ENCODE measurements at regions not wholly inside any gene's neighbourhood (a gene's known extent, or its start where the extent isn't known, plus 50 kb on each side); places are given as distances from the start of the nearest gene placed in this dataset.

DNA sequence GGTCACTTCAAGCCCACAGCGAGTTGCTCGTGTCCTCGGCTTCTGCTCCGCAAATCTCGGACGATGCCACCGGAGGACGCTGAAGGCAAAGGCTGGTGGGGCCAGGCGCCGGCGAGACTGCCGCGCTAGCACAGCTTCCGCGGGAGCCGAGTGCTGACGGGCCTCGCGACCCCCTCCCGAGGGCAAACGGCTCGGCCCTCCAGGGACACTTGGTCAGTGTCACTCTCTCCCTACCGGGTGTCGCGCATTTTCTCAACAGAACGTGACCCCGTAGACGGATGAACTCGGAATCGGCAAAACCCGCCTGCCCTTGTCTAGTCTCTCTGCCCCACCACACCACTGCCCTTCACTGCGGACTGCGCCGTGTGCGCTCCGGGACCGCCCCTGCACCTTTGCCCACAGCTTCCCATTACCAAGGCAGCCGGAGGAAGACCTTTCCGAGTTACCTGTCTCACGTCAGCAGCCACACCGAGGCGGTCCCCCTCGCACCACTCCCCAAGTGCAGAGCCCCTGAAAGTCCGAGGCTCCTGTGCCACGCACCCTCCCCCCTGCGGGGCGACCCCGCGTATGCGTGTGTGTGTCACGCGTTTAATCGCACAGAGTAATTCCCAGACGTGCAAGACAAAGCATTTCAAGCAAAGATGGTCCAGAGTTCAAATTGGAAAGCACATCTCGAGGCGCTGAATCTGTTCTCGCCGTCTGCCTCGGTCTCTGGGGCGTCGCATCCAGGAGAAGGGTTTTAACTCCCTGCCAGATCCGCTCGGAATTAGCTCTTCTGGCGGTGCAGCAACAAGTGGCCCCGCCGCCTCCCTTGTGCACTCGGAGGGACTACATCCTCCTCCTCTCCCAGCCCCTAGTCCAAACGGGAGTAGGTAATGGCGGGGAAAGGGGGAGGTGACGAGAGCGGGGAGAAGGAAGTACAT lies 245.0 kb upstream of the TOPAZ1 start:
- H3K4me1 ChIP-seq (ENCODE audit: control insufficient read depth, insufficient read depth, low read length): peaks cover 61% of the 10 kb centered on the region
- peak overlapping the region; percentile 92 for H3K9ac ChIP-seq (ENCODE audit: low read length)
- H3K27me3 ChIP-seq (replicated peaks; ENCODE audit: control insufficient read depth, insufficient read depth, low read length): no peaks in the 10 kb centered on the region
- peaks cover 14% of the 10 kb centered on the region for H3K9me3 ChIP-seq (ENCODE audit: control insufficient read depth, low read length)
- no peaks in the 10 kb centered on the region for H3K36me3 ChIP-seq (ENCODE audit: control insufficient read depth, insufficient read depth, low read length, severe bottlenecking)
- peak overlapping the region; percentile 94 for H3K4me3 ChIP-seq (ENCODE audit: low read length)
- DNase-seq (ENCODE audit: low read depth): peak; percentile 79

GRCh38 chr3:43997316-43997715 lies 244.4 kb upstream of the TOPAZ1 start:
- H3K27me3 ChIP-seq (replicated peaks; ENCODE audit: control insufficient read depth, insufficient read depth, low read length): no peaks in the 10 kb centered on the region
- H3K4me3 ChIP-seq (ENCODE audit: low read length): peak overlapping the region; percentile 94

DNA sequence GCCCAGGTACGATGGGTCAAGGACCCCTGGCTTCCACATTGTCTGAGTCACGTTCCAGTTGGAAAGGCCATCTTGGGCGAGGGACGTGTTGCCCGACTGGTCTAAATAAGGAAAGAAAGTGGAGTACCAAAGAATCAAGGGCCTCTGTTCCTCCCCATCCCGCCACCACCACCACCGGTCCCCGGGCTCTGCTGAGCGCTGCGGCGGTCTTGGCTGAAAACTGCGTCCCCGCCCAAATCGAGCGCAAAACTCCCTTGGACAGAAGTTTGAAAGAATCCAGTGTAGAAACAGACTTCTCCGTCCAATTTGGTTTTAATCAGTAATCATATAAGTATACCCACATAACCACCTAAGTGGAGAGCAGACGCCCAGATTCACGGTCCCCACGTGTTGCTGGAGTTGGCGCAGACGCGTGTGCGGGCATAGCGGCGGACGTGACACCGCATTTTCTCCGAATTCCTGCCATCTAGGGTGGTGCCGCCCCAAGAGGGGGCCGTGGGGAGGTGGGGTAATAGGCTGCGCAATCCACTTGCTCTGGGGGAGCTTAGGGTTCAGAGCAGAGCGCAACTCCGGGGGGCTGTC lies 243.8 kb upstream of the TOPAZ1 start:
- Histone ChIP-seq H3K4me1 (ENCODE audit: control insufficient read depth, insufficient read depth, low read length) (peaks cover 61% of the 10 kb centered on the region), H3K4me3 (ENCODE audit: low read length) (peak overlapping the region; percentile 94), H3K9ac (ENCODE audit: low read length) (peak overlapping the region; percentile 92), H3K27me3 (replicated peaks; ENCODE audit: control insufficient read depth, insufficient read depth, low read length) (no peaks in the 10 kb centered on the region), H3K9me3 (ENCODE audit: control insufficient read depth, low read length) (peaks cover 5% of the 10 kb centered on the region), H3K36me3 (ENCODE audit: control insufficient read depth, insufficient read depth, low read length, severe bottlenecking) (no peaks in the 10 kb centered on the region)
- DNase-seq (ENCODE audit: low read depth): no peak

More at GRCh38 chr3:43997316-43997715, 244.4 kb upstream of the TOPAZ1 start:
- Histone ChIP-seq H3K9me3 (ENCODE audit: control insufficient read depth, low read length) (peaks cover 8% of the 10 kb centered on the region), H3K4me1 (ENCODE audit: control insufficient read depth, insufficient read depth, low read length) (peaks cover 61% of the 10 kb centered on the region), H3K9ac (ENCODE audit: low read length) (peak overlapping the region; percentile 92), H3K36me3 (ENCODE audit: control insufficient read depth, insufficient read depth, low read length, severe bottlenecking) (no peaks in the 10 kb centered on the region)
- DNase-seq (ENCODE audit: low read depth): no peak

DNA sequence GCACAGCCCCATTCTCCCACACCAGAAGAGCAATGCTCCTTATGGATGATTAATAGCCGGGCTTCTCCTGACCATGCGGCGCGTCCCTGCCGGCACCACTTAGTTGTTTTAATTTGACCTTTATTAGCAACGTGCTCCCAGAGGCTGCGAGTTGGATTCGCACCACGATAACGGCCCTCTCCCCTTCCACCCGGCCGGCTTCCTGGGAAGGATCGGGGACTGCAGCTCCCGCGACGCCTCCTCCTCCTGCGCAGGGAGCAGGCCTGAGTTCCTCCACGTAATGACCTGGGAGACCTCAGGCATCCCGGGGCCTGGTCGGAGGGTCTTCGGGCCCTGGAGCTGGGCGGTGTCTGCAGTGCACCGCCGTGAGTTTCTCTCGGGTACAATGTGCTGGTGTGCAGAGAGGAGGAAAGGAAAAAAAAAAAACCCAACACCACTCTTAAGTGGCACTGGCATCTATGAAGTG lies 243.3 kb upstream of the TOPAZ1 start:
- no peak for DNase-seq (ENCODE audit: low read depth)
- H3K27me3 ChIP-seq (replicated peaks; ENCODE audit: control insufficient read depth, insufficient read depth, low read length): no peaks in the 10 kb centered on the region
- no peaks in the 10 kb centered on the region for H3K9me3 ChIP-seq (ENCODE audit: control insufficient read depth, low read length)
- peaks cover 61% of the 10 kb centered on the region for H3K4me1 ChIP-seq (ENCODE audit: control insufficient read depth, insufficient read depth, low read length)
- H3K36me3 ChIP-seq (ENCODE audit: control insufficient read depth, insufficient read depth, low read length, severe bottlenecking): no peaks in the 10 kb centered on the region
- H3K9ac ChIP-seq (ENCODE audit: low read length): peak overlapping the region; percentile 92
- peak overlapping the region; percentile 94 for H3K4me3 ChIP-seq (ENCODE audit: low read length)

DNA sequence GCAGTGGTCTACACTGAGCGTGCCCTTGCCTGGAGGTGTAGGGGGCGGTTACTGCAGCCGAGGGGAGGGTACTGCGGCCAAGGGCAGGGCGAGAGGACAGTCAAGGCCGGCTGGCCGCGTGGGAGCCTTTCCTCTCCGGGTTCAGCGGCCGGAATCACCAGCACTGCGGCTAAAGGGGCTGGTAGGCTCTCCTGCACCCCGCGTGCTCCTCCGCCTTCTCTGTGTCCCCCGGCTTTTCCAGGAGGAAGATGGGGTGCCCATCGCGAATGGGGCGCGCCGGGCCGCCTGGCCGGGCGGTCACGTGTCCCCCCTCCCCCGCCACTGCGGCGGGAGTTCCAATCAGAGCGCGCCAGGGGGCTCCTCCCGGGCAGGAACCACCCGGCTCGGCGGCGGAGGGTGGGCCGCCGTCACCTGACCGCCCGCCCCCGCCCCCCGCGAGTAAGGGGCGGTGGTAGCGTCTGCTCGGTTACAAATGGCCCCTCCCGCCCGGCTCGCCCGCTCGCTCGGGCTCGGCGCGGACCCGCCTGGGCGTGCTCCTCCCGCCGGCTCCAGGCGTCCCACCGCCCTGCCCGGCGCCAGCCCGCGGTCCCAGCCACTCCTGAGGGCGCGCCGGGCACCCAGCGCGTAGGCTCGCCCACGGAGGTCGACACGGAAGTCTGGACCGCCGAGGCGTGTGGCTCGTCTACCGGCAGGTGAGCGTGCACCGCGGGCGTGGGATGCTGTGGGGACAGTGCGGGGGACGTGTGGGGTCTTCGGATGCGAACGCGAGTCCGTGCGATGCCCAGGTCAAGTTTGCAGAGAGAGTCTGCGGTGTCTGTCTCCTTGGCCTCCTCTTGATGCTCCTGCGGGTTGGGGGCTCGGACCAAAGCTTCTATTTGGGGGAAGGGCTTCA lies 242.6 kb upstream of the TOPAZ1 start:
- Histone ChIP-seq H3K9ac (ENCODE audit: low read length) (peak overlapping the region; percentile 92), H3K36me3 (ENCODE audit: control insufficient read depth, insufficient read depth, low read length, severe bottlenecking) (peaks cover 4% of the 10 kb centered on the region), H3K4me1 (ENCODE audit: control insufficient read depth, insufficient read depth, low read length) (peaks cover 61% of the 10 kb centered on the region), H3K4me3 (ENCODE audit: low read length) (peak overlapping the region; percentile 94), H3K27me3 (replicated peaks; ENCODE audit: control insufficient read depth, insufficient read depth, low read length) (no peaks in the 10 kb centered on the region), H3K9me3 (ENCODE audit: control insufficient read depth, low read length) (no peaks in the 10 kb centered on the region)
- peak; percentile 89 for DNase-seq (ENCODE audit: low read depth)

DNA sequence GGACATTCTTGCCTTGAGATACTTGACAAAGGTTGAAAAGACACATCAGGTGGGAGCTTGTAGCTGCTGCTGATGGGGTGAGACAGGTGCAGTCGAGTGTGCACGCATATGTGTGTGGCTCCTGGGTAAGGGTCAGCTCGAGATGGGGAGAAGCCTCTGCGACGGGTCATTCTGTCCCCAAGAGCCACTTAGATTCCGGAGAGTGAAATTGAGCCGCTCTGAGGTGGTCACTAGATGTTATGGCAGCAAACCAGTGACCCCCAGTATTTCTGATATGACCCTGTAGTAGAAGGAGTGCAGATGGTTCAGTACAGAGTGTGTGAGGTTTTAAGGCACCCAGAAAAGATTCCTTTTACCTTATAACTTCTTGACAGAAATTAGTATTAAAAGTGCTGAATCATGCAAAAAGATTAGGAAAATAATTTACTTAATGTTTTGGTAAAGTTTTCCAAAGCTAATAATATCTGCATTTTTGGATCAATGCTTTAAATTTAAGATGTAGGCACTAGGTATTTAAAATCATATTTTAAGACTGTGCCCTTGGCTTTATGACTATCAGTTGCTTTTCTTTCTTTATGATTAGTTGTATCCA lies 241.9 kb upstream of the TOPAZ1 start:
- Histone ChIP-seq H3K4me1 (ENCODE audit: control insufficient read depth, insufficient read depth, low read length) (peaks cover 62% of the 10 kb centered on the region), H3K9ac (ENCODE audit: low read length) (peak overlapping the region; percentile 92), H3K27me3 (replicated peaks; ENCODE audit: control insufficient read depth, insufficient read depth, low read length) (no peaks in the 10 kb centered on the region), H3K9me3 (ENCODE audit: control insufficient read depth, low read length) (no peaks in the 10 kb centered on the region), H3K4me3 (ENCODE audit: low read length) (peak overlapping the region; percentile 94), H3K36me3 (ENCODE audit: control insufficient read depth, insufficient read depth, low read length, severe bottlenecking) (peaks cover 7% of the 10 kb centered on the region)
- DNase-seq (ENCODE audit: low read depth): no peak

DNA sequence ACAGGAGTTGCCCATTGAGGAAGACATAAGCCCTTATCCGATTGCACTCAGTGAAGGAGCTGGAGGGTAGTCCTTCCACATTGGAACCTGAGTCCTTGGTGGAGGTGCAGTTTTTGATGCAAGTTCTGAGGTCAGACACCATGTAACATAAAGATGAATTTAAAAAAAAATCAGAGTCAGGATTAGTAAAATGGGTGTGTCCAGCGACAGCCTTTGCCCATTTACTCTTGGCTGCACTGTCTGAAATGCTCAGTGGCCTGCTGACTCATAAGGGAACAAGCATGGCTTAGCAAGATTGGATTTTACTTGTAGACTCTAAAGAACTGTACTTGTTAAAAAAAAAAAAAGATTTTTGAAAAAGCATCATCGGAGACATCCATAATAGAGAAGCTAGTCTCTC lies 241.1 kb upstream of the TOPAZ1 start:
- H3K4me1 ChIP-seq (ENCODE audit: control insufficient read depth, insufficient read depth, low read length): peaks cover 55% of the 10 kb centered on the region
- H3K27me3 ChIP-seq (replicated peaks; ENCODE audit: control insufficient read depth, insufficient read depth, low read length): no peaks in the 10 kb centered on the region
- peak overlapping the region; percentile 94 for H3K4me3 ChIP-seq (ENCODE audit: low read length)
- peak; percentile 77 for DNase-seq (ENCODE audit: low read depth)
- peaks cover 7% of the 10 kb centered on the region for H3K36me3 ChIP-seq (ENCODE audit: control insufficient read depth, insufficient read depth, low read length, severe bottlenecking)
- H3K9me3 ChIP-seq (ENCODE audit: control insufficient read depth, low read length): no peaks in the 10 kb centered on the region
- peak overlapping the region; percentile 17 for H3K9ac ChIP-seq (ENCODE audit: low read length)

- Histone ChIP-seq H3K4me1 (ENCODE audit: control insufficient read depth, insufficient read depth, low read length) (peaks cover 52% of the 10 kb centered on the region), H3K36me3 (ENCODE audit: control insufficient read depth, insufficient read depth, low read length, severe bottlenecking) (peaks cover 7% of the 10 kb centered on the region), H3K9me3 (ENCODE audit: control insufficient read depth, low read length) (no peaks in the 10 kb centered on the region), H3K27me3 (replicated peaks; ENCODE audit: control insufficient read depth, insufficient read depth, low read length) (no peaks in the 10 kb centered on the region), H3K4me3 (ENCODE audit: low read length) (peak overlapping the region; percentile 94), H3K9ac (ENCODE audit: low read length) (peak overlapping the region; percentile 17)
- DNase-seq (ENCODE audit: low read depth): peak; percentile 58
Observed at GRCh38 chr3:44001072-44001471, 240.6 kb upstream of the TOPAZ1 start.

- Histone ChIP-seq H3K9ac (ENCODE audit: low read length) (no peak overlapping the region), H3K27me3 (replicated peaks; ENCODE audit: control insufficient read depth, insufficient read depth, low read length) (no peaks in the 10 kb centered on the region)
- no peak for DNase-seq (ENCODE audit: low read depth)
Observed at GRCh38 chr3:44003801-44004200, 237.9 kb upstream of the TOPAZ1 start.

DNA sequence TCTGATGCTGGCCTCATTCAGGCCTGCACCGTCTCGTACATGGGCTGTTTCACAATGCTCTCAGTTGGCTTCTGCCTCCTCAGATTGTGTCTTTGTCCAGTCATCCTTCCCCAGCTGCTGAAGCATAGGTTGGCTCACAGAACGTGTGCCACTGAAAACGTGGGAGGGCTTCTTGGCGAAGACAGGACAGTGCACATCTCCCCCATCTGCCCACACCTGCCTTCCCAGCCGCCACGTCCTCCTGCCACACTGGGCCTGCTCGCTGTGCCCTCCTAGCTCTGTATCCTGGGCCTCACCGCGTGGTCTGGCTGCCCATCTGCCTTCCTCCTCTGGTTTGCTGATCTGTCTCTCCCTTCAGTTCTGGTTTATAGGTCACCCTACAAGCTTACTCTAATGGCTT lies 230.0 kb upstream of the TOPAZ1 start:
- Histone ChIP-seq H3K4me1 (ENCODE audit: control insufficient read depth, insufficient read depth, low read length) (no peaks in the 10 kb centered on the region), H3K4me3 (ENCODE audit: low read length) (no peak overlapping the region), H3K27me3 (replicated peaks; ENCODE audit: control insufficient read depth, insufficient read depth, low read length) (no peaks in the 10 kb centered on the region), H3K36me3 (ENCODE audit: control insufficient read depth, insufficient read depth, low read length, severe bottlenecking) (peaks cover 12% of the 10 kb centered on the region), H3K9me3 (ENCODE audit: control insufficient read depth, low read length) (no peaks in the 10 kb centered on the region), H3K9ac (ENCODE audit: low read length) (no peak overlapping the region)
- no peak for DNase-seq (ENCODE audit: low read depth)

More at GRCh38 chr3:44003801-44004200, 237.9 kb upstream of the TOPAZ1 start:
- Histone ChIP-seq H3K36me3 (ENCODE audit: control insufficient read depth, insufficient read depth, low read length, severe bottlenecking) (peaks cover 7% of the 10 kb centered on the region), H3K9me3 (ENCODE audit: control insufficient read depth, low read length) (no peaks in the 10 kb centered on the region), H3K4me3 (ENCODE audit: low read length) (no peak overlapping the region), H3K4me1 (ENCODE audit: control insufficient read depth, insufficient read depth, low read length) (peaks cover 26% of the 10 kb centered on the region)
